ENCODE measurements at regions not wholly inside any gene's neighbourhood (a gene's known extent, or its start where the extent isn't known, plus 50 kb on each side); places are given as distances from the start of the nearest gene placed in this dataset.

GRCh38 chr6:135665935-135666334 lies 168.4 kb upstream of the AHI1 start:
- no peak overlapping the region for H3K27ac ChIP-seq
- TF ChIP-seq ZFX (IDR thresholded peaks at IDR 0.05; ENCODE audit: borderline replicate concordance) (no peak), CTCF (IDR thresholded peaks at IDR 0.05) (no peak)

DNA sequence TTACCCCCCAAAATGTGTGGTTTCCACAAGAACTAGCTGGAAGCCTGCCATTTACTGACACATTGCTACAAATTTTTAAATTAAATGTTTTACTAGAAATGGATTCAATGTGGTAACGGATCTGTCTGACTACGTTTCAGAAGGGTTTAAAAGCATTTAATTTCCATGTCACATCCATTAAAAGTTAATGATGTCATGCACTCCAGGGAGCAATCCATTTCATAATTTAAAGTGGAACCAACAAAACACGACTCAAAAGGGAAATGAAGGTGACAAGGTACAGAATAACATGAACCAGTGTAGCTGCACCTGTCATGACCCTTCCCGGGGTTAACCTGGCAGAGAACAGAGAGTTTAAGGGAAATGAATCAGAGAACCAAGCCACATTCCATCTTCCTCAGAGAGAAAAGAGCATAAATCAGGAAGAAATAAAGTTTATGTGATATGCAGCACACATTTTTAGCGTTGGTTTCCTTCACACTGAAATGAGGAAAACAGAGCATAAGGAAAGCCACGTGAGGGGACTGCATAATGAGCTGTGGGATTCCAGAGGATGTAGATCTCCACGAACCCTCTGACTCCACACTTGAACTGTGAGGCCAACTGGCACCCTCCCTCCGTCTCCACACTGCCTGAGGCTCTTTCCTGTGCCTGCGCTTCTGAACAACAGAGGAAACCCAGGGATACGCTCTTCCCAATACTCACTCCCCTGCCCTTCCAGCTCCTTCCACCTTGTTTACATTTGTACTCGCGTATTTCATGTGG lies 170.3 kb upstream of the AHI1 start:
- H3K27ac ChIP-seq, result no peak overlapping the region
- no peak for TF ChIP-seq ZFX (IDR thresholded peaks at IDR 0.05; ENCODE audit: borderline replicate concordance)
- TF ChIP-seq CTCF (IDR thresholded peaks at IDR 0.05), result no peak

- TF ChIP-seq ZFX (IDR thresholded peaks at IDR 0.05; ENCODE audit: borderline replicate concordance) (no peak), CTCF (IDR thresholded peaks at IDR 0.05) (no peak)
- H3K27ac ChIP-seq, result no peak overlapping the region
Measured at GRCh38 chr6:135672256-135672655, 174.7 kb upstream of the AHI1 start.

- TF ChIP-seq CTCF (IDR thresholded peaks at IDR 0.05) (no peak), ZFX (IDR thresholded peaks at IDR 0.05; ENCODE audit: borderline replicate concordance) (no peak)
- H3K27ac ChIP-seq, result no peak overlapping the region
Measured at GRCh38 chr6:135673501-135674309, 176.2 kb upstream of the AHI1 start.

DNA sequence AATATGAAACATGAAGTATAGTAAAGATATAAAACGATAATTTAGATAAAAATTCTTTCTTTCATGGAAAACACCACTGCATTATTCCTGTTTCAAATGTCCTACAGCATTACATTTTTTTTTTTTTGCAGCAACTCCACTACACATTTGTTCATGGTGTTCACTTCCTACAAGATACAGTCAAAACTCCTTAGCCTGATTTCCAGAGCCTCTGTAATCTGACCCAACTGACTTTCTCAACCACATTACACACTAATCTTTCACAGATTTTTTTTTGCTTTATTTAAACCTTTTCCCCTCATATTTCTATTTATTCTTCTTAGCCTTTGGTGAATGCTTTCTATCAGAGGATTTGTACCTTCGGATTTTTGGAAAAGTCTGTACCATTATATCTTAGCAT lies 176.5 kb upstream of the PDE7B start:
- H3K27ac ChIP-seq, result no peak overlapping the region
- TF ChIP-seq CTCF (IDR thresholded peaks at IDR 0.05) (no peak), ZFX (IDR thresholded peaks at IDR 0.05; ENCODE audit: borderline replicate concordance) (no peak)

DNA sequence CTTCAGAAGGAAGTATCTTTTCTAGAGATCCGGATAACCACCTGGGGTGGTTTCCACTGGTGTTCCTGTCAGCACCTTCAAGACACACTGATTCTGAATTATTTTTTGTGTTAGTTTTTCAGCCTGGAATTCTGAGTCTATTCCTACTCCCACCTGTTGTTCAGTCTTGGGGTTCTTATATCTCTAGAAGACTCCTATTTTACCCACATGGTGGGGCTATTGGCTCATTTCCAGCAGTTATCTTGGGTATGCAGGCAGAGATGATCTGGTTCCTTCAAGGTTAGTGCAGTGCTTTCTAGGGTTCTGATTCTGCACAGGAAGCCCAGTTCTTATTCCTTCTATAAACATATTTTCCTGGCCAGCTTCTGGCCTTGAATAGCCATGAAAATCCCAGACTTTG lies 175.6 kb upstream of the PDE7B start:
- 0 out of 2 replicates have a peak, but pooled peaks have one; percentile 8 for TF ChIP-seq CTCF (IDR thresholded peaks at IDR 0.05)
- no peak for TF ChIP-seq ZFX (IDR thresholded peaks at IDR 0.05; ENCODE audit: borderline replicate concordance)
- no peak overlapping the region for H3K27ac ChIP-seq

All from 22Rv1 (cell line).